ENCODE measurements at regions not wholly inside any gene's neighbourhood (a gene's known extent, or its start where the extent isn't known, plus 50 kb on each side); places are given as distances from the start of the nearest gene placed in this dataset.
"Not testable (repeated sequence)": the region's sequence is repeated elsewhere in the genome, so short reads cannot be mapped to it uniquely, and the experiment has no call there.

DNA sequence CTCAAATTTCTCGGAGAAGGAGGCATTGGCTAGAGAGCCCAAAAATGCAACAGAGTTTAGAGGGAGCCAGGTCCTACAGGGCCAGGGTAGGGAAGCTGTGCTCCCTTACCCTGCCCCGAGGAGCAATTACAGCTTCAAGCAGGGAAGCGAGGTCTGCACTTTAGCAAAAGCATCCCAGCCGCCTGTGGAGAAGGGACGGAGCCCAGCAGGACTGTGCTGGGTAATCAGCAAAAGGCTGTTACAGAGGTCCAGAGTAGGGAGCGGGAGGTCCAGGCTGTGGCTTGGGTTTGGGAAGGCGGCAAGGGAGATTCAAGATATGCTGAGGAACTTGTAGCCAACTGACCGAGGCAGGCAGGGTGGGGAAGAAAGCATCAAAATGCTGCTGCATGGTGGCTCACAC, 162.6 kb downstream of the TMEM132E start:
- no peak overlapping the region for H3K27ac ChIP-seq (ENCODE audit: low read depth, low read length, poor library complexity, severe bottlenecking)
- no peaks in the 10 kb centered on the region for H3K9me3 ChIP-seq (ENCODE audit: low read depth, low read length, poor library complexity, severe bottlenecking)
- no peaks in the 10 kb centered on the region for H3K27me3 ChIP-seq (replicated peaks; ENCODE audit: insufficient read depth, low read depth, low read length, poor library complexity)
- TF ChIP-seq CTCF (conservative IDR thresholded peaks at IDR 0.05; ENCODE audit: low read depth, low read length) (no peak), EZH2 (IDR thresholded peaks at IDR 0.05; ENCODE audit: borderline replicate concordance, low read depth, low read length, poor library complexity, severe bottlenecking) (no peak)
- intact Hi-C loops (cut with micrococcal nuclease; ENCODE audit: unreplicated experiment), result no loop called here
- no peaks in the 10 kb centered on the region for H3K36me3 ChIP-seq (ENCODE audit: insufficient read depth, low read length, poor library complexity, severe bottlenecking)
- DNase-seq (ENCODE audit: low spot score), result no peak
- H3K4me3 ChIP-seq (ENCODE audit: low read depth, low read length, poor library complexity, severe bottlenecking), result no peak overlapping the region
- CTCF ChIA-PET, result no interaction called here
- POLR2A ChIA-PET (ENCODE audit: low non-redundant PET), result no interaction called here
- no TSS peak for BruUV-seq (replicated peaks)
- no peaks in the 10 kb centered on the region for H3K4me1 ChIP-seq (ENCODE audit: insufficient read depth, low read length, poor library complexity, severe bottlenecking)

DNA sequence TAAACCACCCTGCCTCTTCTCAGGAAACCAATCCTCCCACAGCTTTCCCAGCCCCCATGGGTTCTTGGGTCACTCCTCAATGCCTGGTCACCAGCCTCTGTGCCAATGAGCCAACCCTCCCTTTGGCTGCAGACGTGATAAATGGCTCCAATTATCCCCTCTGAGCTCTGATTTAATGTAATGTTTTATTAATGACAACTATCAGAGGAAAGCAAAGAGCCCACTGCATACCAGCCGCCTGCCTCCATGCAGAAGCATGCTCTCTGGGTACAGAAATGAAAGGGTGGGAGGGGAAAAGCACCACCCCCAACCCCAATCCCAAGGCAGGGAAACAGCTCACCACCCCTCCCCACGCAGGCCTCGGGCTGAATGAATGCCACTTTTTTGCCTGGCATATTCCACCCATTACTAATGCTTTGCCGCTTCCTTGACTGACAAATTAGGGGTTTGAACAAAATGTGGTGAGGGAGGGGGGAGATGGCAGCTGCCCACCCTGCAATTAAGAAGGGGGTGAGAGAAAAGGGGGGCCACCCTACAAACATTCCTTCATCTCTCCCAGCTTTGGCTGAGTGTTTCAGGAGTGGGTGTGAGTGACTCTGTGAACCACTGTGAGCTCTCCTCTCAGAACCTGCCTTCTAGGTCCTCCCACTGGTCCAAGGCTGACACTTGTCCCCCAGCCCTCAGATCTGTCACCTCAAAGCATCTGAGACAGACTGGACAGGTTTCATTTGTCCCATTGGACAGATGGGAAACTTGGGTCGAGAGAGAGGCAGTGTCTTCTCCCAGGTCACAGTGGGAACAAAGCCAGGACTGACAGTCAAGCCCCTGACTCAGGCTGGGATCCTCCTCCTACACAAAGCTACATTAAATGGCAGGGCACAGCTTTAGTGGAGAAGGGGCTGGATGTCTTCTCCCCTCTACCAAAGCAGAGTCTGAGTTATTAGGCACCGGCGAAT, 161.5 kb downstream of the TMEM132E start:
- intact Hi-C loops (cut with micrococcal nuclease; ENCODE audit: unreplicated experiment), result no loop called here
- TF ChIP-seq EZH2 (IDR thresholded peaks at IDR 0.05; ENCODE audit: borderline replicate concordance, low read depth, low read length, poor library complexity, severe bottlenecking) (no peak), CTCF (conservative IDR thresholded peaks at IDR 0.05; ENCODE audit: low read depth, low read length) (no peak)
- POLR2A ChIA-PET (ENCODE audit: low non-redundant PET), result no interaction called here
- Histone ChIP-seq H3K27ac (ENCODE audit: low read depth, low read length, poor library complexity, severe bottlenecking) (no peak overlapping the region), H3K36me3 (ENCODE audit: insufficient read depth, low read length, poor library complexity, severe bottlenecking) (no peaks in the 10 kb centered on the region), H3K9me3 (ENCODE audit: low read depth, low read length, poor library complexity, severe bottlenecking) (no peaks in the 10 kb centered on the region), H3K4me3 (ENCODE audit: low read depth, low read length, poor library complexity, severe bottlenecking) (no peak overlapping the region), H3K4me1 (ENCODE audit: insufficient read depth, low read length, poor library complexity, severe bottlenecking) (no peaks in the 10 kb centered on the region), H3K27me3 (replicated peaks; ENCODE audit: insufficient read depth, low read depth, low read length, poor library complexity) (no peaks in the 10 kb centered on the region)
- no peak for DNase-seq (ENCODE audit: low spot score)
- BruUV-seq (replicated peaks), result no TSS peak
- CTCF ChIA-PET, result no interaction called here

GRCh38 chr17:34739386-34739785, 160.0 kb downstream of the TMEM132E start:
- ChIA-PET CTCF (no interaction called here), POLR2A (ENCODE audit: low non-redundant PET) (no interaction called here)
- Histone ChIP-seq H3K4me1 (ENCODE audit: insufficient read depth, low read length, poor library complexity, severe bottlenecking) (no peaks in the 10 kb centered on the region), H3K27me3 (replicated peaks; ENCODE audit: insufficient read depth, low read depth, low read length, poor library complexity) (no peaks in the 10 kb centered on the region), H3K4me3 (ENCODE audit: low read depth, low read length, poor library complexity, severe bottlenecking) (no peak overlapping the region), H3K27ac (ENCODE audit: low read depth, low read length, poor library complexity, severe bottlenecking) (no peak overlapping the region), H3K9me3 (ENCODE audit: low read depth, low read length, poor library complexity, severe bottlenecking) (no peaks in the 10 kb centered on the region), H3K36me3 (ENCODE audit: insufficient read depth, low read length, poor library complexity, severe bottlenecking) (no peaks in the 10 kb centered on the region)
- TF ChIP-seq CTCF (conservative IDR thresholded peaks at IDR 0.05; ENCODE audit: low read depth, low read length), result no peak
- no peak for TF ChIP-seq EZH2 (IDR thresholded peaks at IDR 0.05; ENCODE audit: borderline replicate concordance, low read depth, low read length, poor library complexity, severe bottlenecking)
- intact Hi-C loops (cut with micrococcal nuclease; ENCODE audit: unreplicated experiment), result no loop called here
- DNase-seq (ENCODE audit: low spot score), result no peak
- BruUV-seq (replicated peaks), result no TSS peak

GRCh38 chr17:34737673-34738072, 158.3 kb downstream of the TMEM132E start:
- CTCF ChIA-PET; H3K27ac ChIP-seq (ENCODE audit: low read depth, low read length, poor library complexity, severe bottlenecking); POLR2A ChIA-PET (ENCODE audit: low non-redundant PET); DNase-seq (ENCODE audit: low spot score); BruUV-seq (replicated peaks); H3K4me1 ChIP-seq (ENCODE audit: insufficient read depth, low read length, poor library complexity, severe bottlenecking); H3K27me3 ChIP-seq (replicated peaks; ENCODE audit: insufficient read depth, low read depth, low read length, poor library complexity); H3K4me3 ChIP-seq (ENCODE audit: low read depth, low read length, poor library complexity, severe bottlenecking); intact Hi-C loops (cut with micrococcal nuclease; ENCODE audit: unreplicated experiment); H3K36me3 ChIP-seq (ENCODE audit: insufficient read depth, low read length, poor library complexity, severe bottlenecking); H3K9me3 ChIP-seq (ENCODE audit: low read depth, low read length, poor library complexity, severe bottlenecking): not testable (repeated sequence)

Measured in A673 (cell line).